WERI-Rb-1 (cell line): ENCODE measurements at regions not wholly inside any gene's neighbourhood (a gene's known extent, or its start where the extent isn't known, plus 50 kb on each side); places are given as distances from the start of the nearest gene placed in this dataset.

Experiments
- DNase-seq: peaks from one replicate; pipeline ENCODE4 v3.0.0-alpha.2; 2020
- H3K27ac ChIP-seq: fragments of 250-450 bp; sonication (Bioruptor Pico); 2 replicates; pipeline ENCODE4 v1.5.1; 2020; ENCODE audit warnings: mild to moderate bottlenecking, moderate library complexity
- H3K27me3 ChIP-seq: fragments of 250-450 bp; sonication (Bioruptor Pico); 2 replicates; pipeline ENCODE4 v1.5.1; 2021; ENCODE audit warnings: mild to moderate bottlenecking, low read depth, moderate library complexity; ENCODE audit not compliant: insufficient read depth, severe bottlenecking
- H3K36me3 ChIP-seq: fragments of 250-450 bp; sonication (Bioruptor Pico); 2 replicates; pipeline ENCODE4 v1.5.1; 2020; ENCODE audit warnings: mild to moderate bottlenecking, moderate library complexity
- H3K4me3 ChIP-seq: 2 replicates; pipeline ENCODE4 v1.5.1; 2011; ENCODE audit warnings: low read depth, mild to moderate bottlenecking, control low read depth, low read length
- H3K9me3 ChIP-seq: fragments of 250-450 bp; sonication (Bioruptor Pico); 2 replicates; pipeline ENCODE4 v1.5.1; 2021; ENCODE audit warnings: mild to moderate bottlenecking, moderate library complexity; ENCODE audit not compliant: severe bottlenecking
- TF ChIP-seq, protein P1 (sequence below): IDR thresholded peaks from 2 replicates; pipeline ENCODE4 v1.5.1; 2011; ENCODE audit warnings: low read depth, mild to moderate bottlenecking, control low read depth, inconsistent platforms, low read length

DNA sequence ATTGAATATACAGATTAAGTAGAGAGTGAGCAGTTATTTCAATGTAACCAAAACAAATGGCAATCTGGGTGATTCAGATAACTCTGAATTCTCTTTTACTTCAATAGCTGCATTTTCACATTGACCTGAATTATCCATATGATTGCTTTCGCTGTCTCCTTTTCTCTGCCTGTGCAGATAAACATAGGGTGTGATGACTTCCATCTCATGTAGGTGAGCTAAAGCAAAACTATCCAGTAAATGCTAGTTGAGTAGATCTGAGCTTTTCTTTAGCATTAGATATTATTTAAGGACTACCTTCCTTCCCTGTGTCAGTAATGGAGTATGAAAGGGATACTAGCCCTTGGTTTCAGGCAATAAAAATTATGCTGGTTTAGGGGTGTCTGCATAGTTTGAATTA, 288.6 kb downstream of the OXSM start:
- Histone ChIP-seq H3K27me3 (no peaks in the 10 kb centered on the region), H3K4me3 (no peak overlapping the region), H3K27ac (no peak overlapping the region), H3K36me3 (no peaks in the 10 kb centered on the region), H3K9me3 (no peaks in the 10 kb centered on the region)
- no peak for DNase-seq
- TF ChIP-seq, protein P1, sequence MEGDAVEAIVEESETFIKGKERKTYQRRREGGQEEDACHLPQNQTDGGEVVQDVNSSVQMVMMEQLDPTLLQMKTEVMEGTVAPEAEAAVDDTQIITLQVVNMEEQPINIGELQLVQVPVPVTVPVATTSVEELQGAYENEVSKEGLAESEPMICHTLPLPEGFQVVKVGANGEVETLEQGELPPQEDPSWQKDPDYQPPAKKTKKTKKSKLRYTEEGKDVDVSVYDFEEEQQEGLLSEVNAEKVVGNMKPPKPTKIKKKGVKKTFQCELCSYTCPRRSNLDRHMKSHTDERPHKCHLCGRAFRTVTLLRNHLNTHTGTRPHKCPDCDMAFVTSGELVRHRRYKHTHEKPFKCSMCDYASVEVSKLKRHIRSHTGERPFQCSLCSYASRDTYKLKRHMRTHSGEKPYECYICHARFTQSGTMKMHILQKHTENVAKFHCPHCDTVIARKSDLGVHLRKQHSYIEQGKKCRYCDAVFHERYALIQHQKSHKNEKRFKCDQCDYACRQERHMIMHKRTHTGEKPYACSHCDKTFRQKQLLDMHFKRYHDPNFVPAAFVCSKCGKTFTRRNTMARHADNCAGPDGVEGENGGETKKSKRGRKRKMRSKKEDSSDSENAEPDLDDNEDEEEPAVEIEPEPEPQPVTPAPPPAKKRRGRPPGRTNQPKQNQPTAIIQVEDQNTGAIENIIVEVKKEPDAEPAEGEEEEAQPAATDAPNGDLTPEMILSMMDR, result no peak

GRCh38 chr3:26081166-26081565, 291.3 kb downstream of the OXSM start:
- Histone ChIP-seq H3K27ac (no peak overlapping the region), H3K9me3 (no peaks in the 10 kb centered on the region), H3K36me3 (no peaks in the 10 kb centered on the region), H3K27me3 (no peaks in the 10 kb centered on the region), H3K4me3 (no peak overlapping the region)
- TF ChIP-seq, protein P1, result no peak
- no peak for DNase-seq

DNA sequence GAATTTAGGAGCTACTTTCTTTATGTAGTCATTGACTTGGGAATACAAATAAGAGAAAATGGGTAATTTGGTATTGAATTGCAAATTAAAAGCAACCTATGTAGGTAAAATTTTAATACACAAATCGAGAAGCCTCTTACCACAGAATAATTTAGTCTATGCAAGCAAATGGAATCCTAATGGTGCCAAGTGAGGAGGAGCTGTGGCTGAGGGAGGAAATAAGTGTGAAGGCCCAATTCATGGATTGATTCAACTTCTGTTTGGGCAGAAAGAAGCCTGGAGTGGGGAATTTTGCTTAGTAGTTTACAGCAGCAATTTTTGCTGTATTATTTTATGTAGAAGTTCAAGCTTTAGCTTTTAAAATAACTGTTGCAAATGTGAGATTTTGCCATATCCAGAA, 291.9 kb downstream of the OXSM start:
- H3K4me3 ChIP-seq, result no peak overlapping the region
- no peaks in the 10 kb centered on the region for H3K9me3 ChIP-seq
- no peak for DNase-seq
- no peak overlapping the region for H3K27ac ChIP-seq
- TF ChIP-seq, protein P1, result no peak
- H3K36me3 ChIP-seq, result no peaks in the 10 kb centered on the region
- no peaks in the 10 kb centered on the region for H3K27me3 ChIP-seq

DNA sequence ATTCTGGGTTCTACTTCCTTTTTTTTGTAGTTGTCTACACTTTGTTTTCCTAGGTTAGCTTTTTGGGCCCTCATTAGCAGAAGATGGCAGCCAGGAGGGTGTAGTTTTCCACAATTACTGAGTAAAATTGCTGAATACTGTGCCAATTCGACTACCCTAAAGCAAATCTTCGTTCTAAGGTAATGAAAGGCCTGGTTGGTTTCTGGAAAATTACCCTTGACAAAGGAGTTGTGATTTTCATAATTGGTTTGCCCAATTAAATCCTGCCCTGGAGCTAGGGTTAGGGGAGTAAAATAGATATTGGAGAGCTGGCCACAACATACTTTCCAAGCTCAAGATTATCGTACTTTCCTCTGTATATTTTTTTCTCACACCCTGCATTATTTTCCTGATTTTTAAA, 293.0 kb downstream of the OXSM start:
- TF ChIP-seq, protein P1, result no peak
- Histone ChIP-seq H3K27me3 (no peaks in the 10 kb centered on the region), H3K9me3 (peaks cover 8% of the 10 kb centered on the region), H3K27ac (no peak overlapping the region), H3K36me3 (no peaks in the 10 kb centered on the region), H3K4me3 (no peak overlapping the region)
- DNase-seq, result no peak

DNA sequence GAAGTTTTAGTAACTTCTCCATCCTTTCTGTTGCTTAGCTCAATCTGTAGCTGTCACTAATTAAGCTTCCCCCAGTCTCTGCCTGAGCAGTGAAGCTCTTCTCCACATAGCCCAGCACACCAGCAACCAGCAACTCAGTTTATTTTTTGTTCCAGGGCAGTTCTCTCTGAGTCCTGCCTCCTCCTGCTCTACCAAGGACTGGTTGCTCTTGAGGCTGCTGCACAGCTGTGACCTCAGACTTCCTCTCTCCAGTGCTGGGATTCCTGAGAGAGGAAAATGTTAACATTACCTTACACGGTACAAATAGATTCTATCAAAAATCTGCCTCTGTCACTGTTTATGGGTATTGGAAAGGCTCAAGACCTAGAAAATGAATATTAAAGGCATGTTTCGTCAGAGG, 294.7 kb downstream of the OXSM start:
- Histone ChIP-seq H3K4me3 (no peak overlapping the region), H3K9me3 (peaks cover 8% of the 10 kb centered on the region), H3K27ac (no peak overlapping the region), H3K36me3 (no peaks in the 10 kb centered on the region), H3K27me3 (no peaks in the 10 kb centered on the region)
- DNase-seq, result no peak
- TF ChIP-seq, protein P1, result no peak

DNA sequence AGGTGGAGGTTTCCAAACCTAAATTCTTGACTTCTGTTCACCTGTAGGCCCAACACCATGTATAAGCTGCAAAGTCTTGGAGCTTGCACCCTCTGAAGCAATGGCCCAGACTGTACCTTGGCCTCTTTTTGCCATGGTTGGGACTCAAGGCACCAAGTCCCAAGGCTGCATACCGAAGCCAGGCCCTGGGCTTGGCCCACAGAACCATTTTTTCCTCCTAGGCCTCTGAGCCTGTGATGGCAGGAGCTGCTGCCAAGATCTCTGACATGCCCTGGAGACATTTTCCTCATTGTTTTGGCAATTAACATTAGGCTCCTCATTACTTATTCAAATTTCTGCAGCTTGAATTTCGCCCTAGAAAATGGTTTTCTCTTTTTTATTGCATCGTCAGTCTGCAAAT, 297.9 kb downstream of the OXSM start:
- Histone ChIP-seq H3K36me3 (no peaks in the 10 kb centered on the region), H3K27me3 (no peaks in the 10 kb centered on the region), H3K9me3 (peaks cover 8% of the 10 kb centered on the region), H3K27ac (no peak overlapping the region), H3K4me3 (no peak overlapping the region)
- DNase-seq, result no peak
- TF ChIP-seq, protein P1, result no peak
